NCI-H82 treated with DMSO at 0.1 percent for 48 hours (cell line): ENCODE measurements at regions not wholly inside any gene's neighbourhood (a gene's known extent, or its start where the extent isn't known, plus 50 kb on each side); places are given as distances from the start of the nearest gene placed in this dataset.

Experiments
- DNase-seq: peaks from one replicate; lab custom pipeline; 2025; ENCODE audit not compliant: unreplicated experiment; lab: John Stamatoyannopoulos, UW

DNA sequence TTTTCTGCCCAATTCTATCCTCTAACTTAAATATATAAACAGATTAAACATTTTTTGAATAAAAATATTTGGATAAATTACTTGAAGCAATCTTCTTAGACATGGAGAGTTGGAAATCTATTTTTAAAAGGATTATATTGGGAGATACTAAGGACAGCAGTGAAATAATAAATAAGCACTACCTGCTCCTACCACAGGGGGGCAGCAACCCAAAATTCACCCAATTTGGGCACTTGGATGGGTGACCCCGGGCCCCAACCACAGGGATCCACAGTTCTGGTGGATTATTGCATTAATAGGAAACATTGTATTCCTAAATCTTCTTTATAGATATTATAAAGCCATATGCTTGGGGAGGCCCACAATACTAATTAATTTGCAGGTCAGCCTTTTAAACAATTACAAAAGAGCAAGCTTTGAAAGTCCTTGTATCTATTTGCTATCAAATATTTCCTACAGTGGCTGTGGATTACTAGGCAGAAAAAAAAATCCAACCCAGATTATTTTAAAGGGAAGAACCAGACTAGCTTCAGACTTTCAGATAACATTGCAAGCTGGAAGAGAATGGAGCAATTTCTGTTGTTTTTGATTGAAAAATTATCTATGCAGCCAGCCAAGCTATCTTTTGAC is 66.4 kb upstream of the PDE10A start:
- no peak for DNase-seq

GRCh38 chr6:165728216-165728615 is 65.2 kb upstream of the PDE10A start:
- no peak for DNase-seq

DNA sequence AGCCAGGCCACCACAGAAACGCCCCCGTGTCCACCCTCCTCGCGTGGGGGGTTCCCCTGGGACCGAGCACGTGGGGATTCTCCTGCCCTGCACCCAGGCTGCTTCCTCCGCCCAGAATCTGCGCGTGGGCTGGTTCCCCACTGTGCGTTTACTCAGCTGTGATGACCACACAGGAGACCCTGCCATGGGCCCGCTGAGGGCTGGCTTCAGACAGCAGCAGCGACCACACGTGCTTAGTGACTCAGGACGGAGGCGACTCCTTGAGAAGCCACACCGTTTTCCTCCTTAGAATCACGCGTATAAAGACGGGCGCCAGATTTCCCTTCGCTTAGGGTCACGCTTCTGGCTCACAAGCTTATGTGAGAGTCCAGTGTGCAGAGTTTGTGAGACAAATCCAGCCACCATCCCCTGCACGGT is 63.9 kb upstream of the PDE10A start:
- no peak for DNase-seq

GRCh38 chr6:165726290-165726875 is 63.3 kb upstream of the PDE10A start:
- no peak for DNase-seq

GRCh38 chr6:165725201-165725600 is 62.2 kb upstream of the PDE10A start:
- DNase-seq, result no peak

DNA sequence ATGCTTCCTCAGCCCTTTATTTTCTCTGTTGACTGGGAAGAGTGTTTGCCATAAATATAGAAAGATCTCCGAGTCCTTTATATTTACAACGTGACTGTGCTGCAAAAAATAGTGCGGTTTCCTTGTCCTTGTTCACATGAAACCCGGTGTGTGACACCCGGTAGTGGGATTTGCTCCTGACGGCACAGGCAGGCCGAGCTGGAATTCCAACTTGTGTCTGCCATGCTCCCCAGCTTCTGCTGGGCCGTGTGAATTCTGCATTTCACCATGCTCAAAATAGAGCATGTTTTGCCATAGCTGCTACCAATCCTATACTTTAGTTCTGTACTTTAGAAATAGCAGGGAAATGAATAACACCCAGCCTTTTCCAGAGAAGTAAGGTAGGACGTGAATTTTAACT is 60.3 kb upstream of the PDE10A start:
- DNase-seq, result no peak

DNA sequence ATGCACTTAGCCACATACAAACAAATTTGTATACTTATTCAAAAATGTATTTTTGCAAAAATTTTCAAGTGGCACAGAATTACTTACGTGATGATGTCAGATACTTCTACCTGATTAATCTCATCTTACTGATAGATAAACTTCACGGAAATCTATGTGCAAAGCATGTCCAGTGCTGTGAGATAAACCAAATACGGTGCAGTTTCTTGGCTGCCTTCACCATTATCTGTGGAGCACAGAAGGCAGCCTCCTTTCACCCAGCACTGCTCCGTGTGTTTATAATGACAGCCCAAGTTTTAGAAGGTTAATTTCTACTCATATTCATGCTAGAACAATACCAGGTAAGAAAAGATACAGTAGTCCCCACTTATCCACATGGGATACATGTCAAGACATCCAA is 59.0 kb upstream of the PDE10A start:
- no peak for DNase-seq

GRCh38 chr6:165721356-165721755 is 58.3 kb upstream of the PDE10A start:
- no peak for DNase-seq

- DNase-seq, result no peak
These were observed 55.5 kb upstream of the PDE10A start for GRCh38 chr6:165718491-165718891.

DNA sequence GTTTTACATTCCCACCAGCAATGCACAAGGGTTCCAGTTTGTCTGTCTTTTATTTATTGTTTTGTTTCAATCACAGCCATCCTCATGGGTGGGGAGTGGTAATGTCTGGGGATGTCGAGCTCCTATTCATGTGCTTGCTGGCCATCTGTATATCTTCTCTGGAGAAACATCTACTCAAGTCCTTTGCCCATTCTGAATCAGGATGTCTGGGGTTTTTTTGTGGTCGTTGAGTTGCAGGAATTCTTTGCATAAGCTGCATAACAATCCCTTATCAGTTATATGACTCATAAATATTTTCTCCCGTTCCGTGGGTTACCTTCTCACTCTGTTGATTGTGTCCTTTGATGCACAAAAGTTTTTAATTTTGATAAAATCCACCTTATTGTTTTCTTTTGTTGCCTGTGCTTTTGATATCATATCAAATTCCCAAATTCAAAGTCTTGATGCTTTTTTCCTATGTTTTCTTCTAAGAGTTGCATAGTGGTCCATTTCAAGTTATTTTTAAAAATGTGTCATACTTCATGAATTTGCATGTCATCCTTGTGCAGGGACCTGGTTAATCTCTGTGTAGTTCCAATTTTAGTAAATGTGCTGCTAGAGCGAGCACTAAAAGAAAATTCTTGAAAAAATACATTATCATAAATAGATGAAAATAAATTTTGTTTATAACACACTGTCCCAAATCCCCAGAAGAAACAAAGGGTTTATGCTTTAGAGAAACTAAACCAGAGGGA is 54.9 kb upstream of the PDE10A start:
- DNase-seq, result no peak

- no peak for DNase-seq
These were observed 53.8 kb upstream of the PDE10A start for GRCh38 chr6:165716886-165717285.

GRCh38 chr6:165715428-165715827 is 52.4 kb upstream of the PDE10A start:
- no peak for DNase-seq

DNA sequence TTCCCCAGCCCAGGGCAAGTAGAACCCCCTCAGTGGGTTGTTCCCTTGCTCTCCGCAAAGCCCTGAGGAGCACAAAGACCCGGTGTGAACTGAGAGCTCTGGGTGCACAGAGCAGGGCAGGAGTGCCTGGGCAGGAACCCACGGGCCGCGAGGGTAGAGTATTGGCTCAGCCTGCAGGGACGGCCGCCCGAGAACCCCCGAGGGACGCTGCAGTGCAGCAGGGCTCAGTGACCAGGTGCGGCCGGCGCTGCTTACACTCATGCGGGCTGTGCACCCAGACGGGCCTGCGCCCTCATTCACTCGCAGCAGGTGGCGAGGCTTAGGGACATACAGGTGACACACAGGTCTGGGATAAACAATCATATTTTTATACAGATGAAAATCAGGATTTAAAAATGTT is 51.9 kb upstream of the PDE10A start:
- no peak for DNase-seq

DNA sequence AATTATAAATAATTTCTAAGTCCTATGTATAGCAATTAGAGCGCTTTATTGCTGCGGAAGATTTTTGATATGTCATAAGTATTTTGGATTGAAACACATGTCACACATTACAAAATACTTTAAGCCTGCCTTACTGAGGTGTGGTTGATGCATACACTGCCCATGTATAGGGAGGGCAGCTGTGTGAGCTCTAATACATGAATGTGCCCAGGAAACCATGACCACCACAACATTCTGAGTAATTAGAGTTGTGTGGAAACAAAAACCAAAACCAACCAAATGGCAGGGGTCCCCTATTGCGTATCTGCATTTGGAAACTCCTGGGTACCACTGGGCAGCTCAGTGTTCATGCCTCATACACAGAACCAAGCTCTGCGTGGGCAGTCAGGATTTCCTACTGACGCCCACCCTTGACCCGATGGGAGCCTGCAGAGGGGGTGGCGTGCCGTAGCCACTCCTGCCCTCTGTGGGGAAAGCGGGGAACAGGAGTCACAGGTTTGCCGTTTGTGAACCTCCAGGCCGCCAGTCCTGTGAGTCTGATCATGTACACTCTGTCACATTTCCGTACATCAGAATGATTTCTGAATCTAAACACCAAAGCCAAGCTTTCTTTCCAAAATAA is 50.9 kb upstream of the PDE10A start:
- DNase-seq, result no peak
